NCI-H2196 (cell line): ENCODE measurements at regions not wholly inside any gene's neighbourhood (a gene's known extent, or its start where the extent isn't known, plus 50 kb on each side); places are given as distances from the start of the nearest gene placed in this dataset.
"Not testable (repeated sequence)": the region's sequence is repeated elsewhere in the genome, so short reads cannot be mapped to it uniquely, and the experiment has no call there.

Experiments used
- DNase-seq: peaks from one replicate; lab custom pipeline; 2025; ENCODE audit not compliant: unreplicated experiment; lab: John Stamatoyannopoulos, UW

GRCh38 chr5:167355346-167355745, 936.1 kb upstream of the WWC1 start:
- no peak for DNase-seq

GRCh38 chr5:167356374-167356773, 935.1 kb upstream of the WWC1 start:
- DNase-seq = no peak

GRCh38 chr5:167358868-167359492, 932.5 kb upstream of the WWC1 start:
- DNase-seq = no peak

- no peak for DNase-seq
Measured at GRCh38 chr5:167361795-167362194, 929.6 kb upstream of the WWC1 start.

- no peak for DNase-seq
Measured at GRCh38 chr5:167363065-167363464, 928.4 kb upstream of the WWC1 start.

- no peak for DNase-seq
Measured at GRCh38 chr5:167375125-167375524, 916.3 kb upstream of the WWC1 start.

GRCh38 chr5:167378894-167379723, 912.3 kb upstream of the WWC1 start:
- DNase-seq = no peak

- DNase-seq = no peak
Measured at GRCh38 chr5:167381457-167381856, 910.0 kb upstream of the WWC1 start.

- no peak for DNase-seq
Measured at GRCh38 chr5:167389537-167389936, 901.9 kb upstream of the WWC1 start.

GRCh38 chr5:167391286-167391685, 900.2 kb upstream of the WWC1 start:
- DNase-seq = not testable (repeated sequence)

GRCh38 chr5:167392240-167392639, 899.2 kb upstream of the WWC1 start:
- no peak for DNase-seq

GRCh38 chr5:167393358-167393757, 898.1 kb upstream of the WWC1 start:
- no peak for DNase-seq

GRCh38 chr5:167402671-167403070, 888.8 kb upstream of the WWC1 start:
- DNase-seq = no peak

- DNase-seq = no peak
Measured at GRCh38 chr5:167406513-167406912, 884.9 kb upstream of the WWC1 start.

GRCh38 chr5:167412556-167412955, 878.9 kb upstream of the WWC1 start:
- DNase-seq = no peak

- no peak for DNase-seq
Measured at GRCh38 chr5:167413506-167413905, 877.9 kb upstream of the WWC1 start.

GRCh38 chr5:167414611-167415010, 876.8 kb upstream of the WWC1 start:
- no peak for DNase-seq

GRCh38 chr5:167415779-167416746, 875.4 kb upstream of the WWC1 start:
- DNase-seq = no peak

GRCh38 chr5:167417662-167418061, 873.8 kb upstream of the WWC1 start:
- DNase-seq = no peak

GRCh38 chr5:167425161-167425560, 866.3 kb upstream of the WWC1 start:
- no peak for DNase-seq

GRCh38 chr5:167426501-167426900, 864.9 kb upstream of the WWC1 start:
- no peak for DNase-seq
